ENCODE measurements at regions not wholly inside any gene's neighbourhood (a gene's known extent, or its start where the extent isn't known, plus 50 kb on each side); places are given as distances from the start of the nearest gene placed in this dataset.

DNA sequence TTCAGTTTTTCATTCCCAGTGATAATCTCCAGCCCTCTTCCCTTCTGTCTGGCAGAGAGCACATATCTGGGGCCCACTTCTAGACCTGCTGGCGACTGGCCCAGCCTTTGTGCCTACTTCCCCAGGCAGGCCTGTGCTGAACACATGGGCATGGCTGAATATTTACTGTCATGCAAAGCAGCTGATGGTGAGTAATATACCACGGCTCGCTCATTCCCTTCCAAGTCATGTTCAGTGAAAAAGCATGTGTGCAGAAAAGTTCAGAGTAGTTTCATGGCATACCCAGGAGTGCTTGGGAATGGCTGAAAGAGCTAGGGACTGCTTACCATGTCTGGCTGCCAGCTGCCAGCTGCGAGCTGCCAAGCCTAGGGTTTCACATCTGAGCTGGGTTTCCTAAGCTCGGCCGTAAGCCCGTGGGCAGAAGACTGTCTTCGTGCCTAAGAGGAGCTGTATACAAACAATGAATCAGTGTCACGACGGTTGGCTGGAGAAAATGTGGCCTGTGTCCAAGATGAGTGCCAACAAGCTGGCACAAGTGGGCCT lies 179.9 kb upstream of the PELI2 start:
- no peak for DNase-seq
- no peak overlapping the region for H3K27ac ChIP-seq
- no peaks in the 10 kb centered on the region for H3K4me1 ChIP-seq (ENCODE audit: insufficient read depth)
- no peaks in the 10 kb centered on the region for H3K9me3 ChIP-seq
- no peak for TF ChIP-seq EP300 (IDR thresholded peaks at IDR 0.05)
- TF ChIP-seq, protein P1, sequence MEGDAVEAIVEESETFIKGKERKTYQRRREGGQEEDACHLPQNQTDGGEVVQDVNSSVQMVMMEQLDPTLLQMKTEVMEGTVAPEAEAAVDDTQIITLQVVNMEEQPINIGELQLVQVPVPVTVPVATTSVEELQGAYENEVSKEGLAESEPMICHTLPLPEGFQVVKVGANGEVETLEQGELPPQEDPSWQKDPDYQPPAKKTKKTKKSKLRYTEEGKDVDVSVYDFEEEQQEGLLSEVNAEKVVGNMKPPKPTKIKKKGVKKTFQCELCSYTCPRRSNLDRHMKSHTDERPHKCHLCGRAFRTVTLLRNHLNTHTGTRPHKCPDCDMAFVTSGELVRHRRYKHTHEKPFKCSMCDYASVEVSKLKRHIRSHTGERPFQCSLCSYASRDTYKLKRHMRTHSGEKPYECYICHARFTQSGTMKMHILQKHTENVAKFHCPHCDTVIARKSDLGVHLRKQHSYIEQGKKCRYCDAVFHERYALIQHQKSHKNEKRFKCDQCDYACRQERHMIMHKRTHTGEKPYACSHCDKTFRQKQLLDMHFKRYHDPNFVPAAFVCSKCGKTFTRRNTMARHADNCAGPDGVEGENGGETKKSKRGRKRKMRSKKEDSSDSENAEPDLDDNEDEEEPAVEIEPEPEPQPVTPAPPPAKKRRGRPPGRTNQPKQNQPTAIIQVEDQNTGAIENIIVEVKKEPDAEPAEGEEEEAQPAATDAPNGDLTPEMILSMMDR (IDR thresholded peaks at IDR 0.05): no peak
- no peak for TF ChIP-seq POLR2A (IDR thresholded peaks at IDR 0.05)
- intact Hi-C loops (cut with DNase I): no loop called here
- H3K4me3 ChIP-seq: no peak overlapping the region
- WGBS, 3 donors: 90 to 92% (median 91%) methylated on average over 10 of the region's 10 CpGs
- H3K36me3 ChIP-seq: no peaks in the 10 kb centered on the region
- H3K27me3 ChIP-seq: no peaks in the 10 kb centered on the region

DNA sequence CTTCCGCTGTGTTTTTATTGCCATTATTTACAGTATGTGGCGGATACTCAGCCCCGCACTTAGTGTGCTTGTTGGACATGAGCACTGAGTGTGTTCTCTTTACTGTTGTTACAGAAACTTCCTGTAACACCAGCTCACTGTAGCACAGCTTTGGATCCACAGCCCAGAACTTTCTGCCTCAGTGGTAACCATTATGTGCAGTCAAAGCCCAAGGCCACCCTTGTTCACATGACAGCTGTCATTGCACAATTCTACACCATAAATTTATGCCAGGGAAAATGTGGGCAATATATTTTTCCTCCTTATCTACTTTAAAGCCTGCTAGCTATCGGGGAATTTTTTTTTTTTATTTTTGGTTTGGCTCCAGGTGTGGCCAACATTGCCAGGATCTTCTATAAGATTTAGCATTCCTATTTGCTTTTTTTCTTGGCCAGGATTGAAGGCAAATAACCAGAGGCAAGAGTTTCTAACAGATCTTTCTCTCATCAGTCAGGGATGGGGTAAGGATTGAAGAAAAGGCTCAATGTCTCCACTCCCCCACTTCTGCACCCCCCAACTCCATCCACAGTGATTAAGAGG lies 176.0 kb upstream of the PELI2 start:
- intact Hi-C loops (cut with DNase I): no loop called here
- Histone ChIP-seq H3K36me3 (no peaks in the 10 kb centered on the region), H3K9me3 (no peaks in the 10 kb centered on the region), H3K27me3 (no peaks in the 10 kb centered on the region), H3K27ac (no peak overlapping the region), H3K4me1 (ENCODE audit: insufficient read depth) (no peaks in the 10 kb centered on the region), H3K4me3 (no peak overlapping the region)
- no peak for DNase-seq
- 81 to 89% (median 85%) methylated on average over 4 of the region's 4 CpGs for WGBS, 3 donors
- TF ChIP-seq POLR2A (IDR thresholded peaks at IDR 0.05): no peak
- TF ChIP-seq, protein P1 (IDR thresholded peaks at IDR 0.05): no peak
- TF ChIP-seq EP300 (IDR thresholded peaks at IDR 0.05): no peak

DNA sequence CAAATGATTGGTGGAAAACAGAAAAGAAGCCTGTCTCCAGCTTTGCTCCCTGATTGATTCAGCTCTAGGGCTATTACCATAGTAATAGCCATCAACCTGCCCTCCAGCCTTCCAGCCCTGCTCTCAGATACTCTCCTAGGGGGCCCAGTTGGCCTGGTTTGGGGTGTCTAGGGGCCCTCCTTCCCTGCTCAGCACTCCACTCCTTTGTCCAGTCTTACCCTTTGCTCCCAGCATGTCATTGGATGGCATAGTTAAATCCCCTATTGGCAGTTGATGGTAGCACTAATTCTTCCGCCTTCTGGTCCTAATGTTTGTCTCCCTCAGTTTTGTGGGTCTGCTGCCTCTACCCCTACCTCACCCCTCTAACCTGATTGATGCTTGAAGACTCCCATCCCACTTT lies 175.4 kb upstream of the PELI2 start:
- H3K36me3 ChIP-seq: no peaks in the 10 kb centered on the region
- no peak for DNase-seq
- TF ChIP-seq POLR2A (IDR thresholded peaks at IDR 0.05) (no peak), EP300 (IDR thresholded peaks at IDR 0.05) (no peak)
- TF ChIP-seq, protein P1 (IDR thresholded peaks at IDR 0.05): no peak
- H3K9me3 ChIP-seq: no peaks in the 10 kb centered on the region
- intact Hi-C loops (cut with DNase I): no loop called here
- H3K27me3 ChIP-seq: no peaks in the 10 kb centered on the region
- H3K4me3 ChIP-seq: no peak overlapping the region
- no peaks in the 10 kb centered on the region for H3K4me1 ChIP-seq (ENCODE audit: insufficient read depth)
- WGBS, 3 donors: 91 to 100% (median 98%) methylated on average over 1 of the region's 1 CpG
- no peak overlapping the region for H3K27ac ChIP-seq

DNA sequence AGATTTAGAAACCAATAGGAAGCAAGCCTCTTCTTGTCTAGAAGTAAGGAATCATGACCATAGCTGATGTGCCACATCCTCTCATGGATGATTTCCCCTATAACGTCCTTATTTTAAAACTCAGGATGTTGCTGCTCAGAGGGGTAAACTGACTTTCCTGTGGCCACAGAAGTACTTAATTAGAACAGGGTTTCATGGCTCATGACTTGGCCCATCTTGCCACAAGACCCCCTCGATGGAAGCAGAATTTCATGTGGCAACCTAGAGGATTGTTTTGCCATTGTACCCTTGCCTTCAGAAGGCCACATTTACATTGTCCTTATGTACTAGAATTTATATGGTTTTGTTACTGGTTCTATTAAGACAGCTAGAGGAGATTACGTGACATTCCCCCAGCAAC lies 173.5 kb upstream of the PELI2 start:
- H3K27ac ChIP-seq: no peak overlapping the region
- DNase-seq: no peak
- H3K9me3 ChIP-seq: no peaks in the 10 kb centered on the region
- H3K4me3 ChIP-seq: no peak overlapping the region
- H3K36me3 ChIP-seq: no peaks in the 10 kb centered on the region
- H3K27me3 ChIP-seq: no peaks in the 10 kb centered on the region
- H3K4me1 ChIP-seq (ENCODE audit: insufficient read depth): no peaks in the 10 kb centered on the region
- 84 to 90% (median 88%) methylated on average over 3 of the region's 3 CpGs for WGBS, 3 donors
- TF ChIP-seq POLR2A (IDR thresholded peaks at IDR 0.05) (no peak), EP300 (IDR thresholded peaks at IDR 0.05) (no peak)
- TF ChIP-seq, protein P1 (IDR thresholded peaks at IDR 0.05): no peak
- intact Hi-C loops (cut with DNase I): no loop called here

All from ovary (tissue), 7 donors.